GM19468 (cell line): ENCODE measurements at regions not wholly inside any gene's neighbourhood (a gene's known extent, or its start where the extent isn't known, plus 50 kb on each side); places are given as distances from the start of the nearest gene placed in this dataset.

Experiments
- ATAC-seq: cut with Tn5 transposase; IDR thresholded peaks from one replicate; pipeline ENCODE4 v1.9.1; 2021; ENCODE audit warnings: mild to moderate bottlenecking, moderate library complexity, moderate number of reproducible peaks; ENCODE audit not compliant: unreplicated experiment; ENCODE audit errors: extremely low read depth

DNA sequence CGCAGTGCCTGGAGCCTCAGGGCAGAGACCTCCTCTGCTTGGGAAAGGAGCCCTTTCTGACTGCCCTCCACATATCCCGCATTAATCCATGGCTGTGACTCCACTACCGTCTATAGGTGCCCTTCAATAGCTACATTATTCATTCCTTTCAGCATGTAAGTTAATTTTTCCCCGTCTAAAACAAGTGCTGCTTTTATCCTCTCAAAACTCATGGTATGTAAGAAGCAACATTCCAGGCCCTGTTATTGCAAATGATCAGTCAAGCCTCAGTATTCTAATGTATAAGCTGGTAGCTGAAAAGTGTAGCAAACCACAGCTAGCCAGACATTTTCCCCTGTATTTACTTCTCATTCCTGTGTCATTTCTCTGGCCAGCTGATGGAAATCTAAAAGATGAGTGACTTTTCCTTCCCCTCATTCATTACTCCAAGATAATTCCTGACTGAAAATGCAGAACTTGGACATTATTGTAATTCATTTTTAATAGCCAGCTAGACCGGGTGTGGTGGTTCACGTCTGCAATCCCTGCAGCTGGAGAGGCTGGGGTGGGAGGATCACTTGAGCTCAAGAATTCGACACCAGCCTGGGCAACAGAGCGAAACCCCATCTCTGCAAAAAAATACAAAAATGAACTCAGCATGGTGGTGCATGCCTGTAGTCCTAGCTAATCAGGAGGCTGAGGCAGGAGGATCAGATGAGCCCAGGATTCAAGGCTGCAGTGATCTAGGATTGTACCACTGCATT lies 88.5 kb upstream of the SOD1 start:
- ATAC-seq = no peak

GRCh38 chr21:31566611-31567010 lies 92.9 kb upstream of the SOD1 start:
- ATAC-seq = no peak

GRCh38 chr21:31566064-31566463 lies 93.4 kb upstream of the SOD1 start:
- no peak for ATAC-seq

DNA sequence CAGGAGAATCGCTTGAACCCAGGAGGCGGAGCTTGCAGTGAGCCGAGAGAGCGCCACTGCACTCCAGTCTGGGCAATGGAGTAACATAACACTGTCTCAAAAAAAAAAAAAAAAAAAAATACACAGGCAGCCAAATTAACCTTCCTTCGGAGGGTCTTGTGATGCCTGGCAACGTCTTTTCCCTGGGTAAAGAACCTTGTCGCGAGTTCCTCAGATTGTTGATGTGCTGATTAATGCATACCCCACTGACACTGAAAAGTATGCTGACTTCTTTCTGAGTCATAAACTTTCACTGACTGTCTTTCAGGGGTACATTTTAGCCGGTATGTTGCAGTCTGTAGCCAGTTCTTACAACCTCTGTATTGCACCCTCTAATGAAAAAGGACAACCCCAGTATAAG lies 95.1 kb upstream of the SOD1 start:
- no peak for ATAC-seq

- no peak for ATAC-seq
Measured at GRCh38 chr21:31560479-31560878, 99.0 kb upstream of the SOD1 start.

- ATAC-seq = peak; percentile 74
Measured at GRCh38 chr21:31559368-31560119, 99.9 kb upstream of the SOD1 start.

GRCh38 chr21:31558962-31559367 lies 100.5 kb upstream of the SOD1 start:
- ATAC-seq = peak; percentile 82

- no peak for ATAC-seq
Measured at GRCh38 chr21:31558189-31558961, 101.1 kb upstream of the SOD1 start.

DNA sequence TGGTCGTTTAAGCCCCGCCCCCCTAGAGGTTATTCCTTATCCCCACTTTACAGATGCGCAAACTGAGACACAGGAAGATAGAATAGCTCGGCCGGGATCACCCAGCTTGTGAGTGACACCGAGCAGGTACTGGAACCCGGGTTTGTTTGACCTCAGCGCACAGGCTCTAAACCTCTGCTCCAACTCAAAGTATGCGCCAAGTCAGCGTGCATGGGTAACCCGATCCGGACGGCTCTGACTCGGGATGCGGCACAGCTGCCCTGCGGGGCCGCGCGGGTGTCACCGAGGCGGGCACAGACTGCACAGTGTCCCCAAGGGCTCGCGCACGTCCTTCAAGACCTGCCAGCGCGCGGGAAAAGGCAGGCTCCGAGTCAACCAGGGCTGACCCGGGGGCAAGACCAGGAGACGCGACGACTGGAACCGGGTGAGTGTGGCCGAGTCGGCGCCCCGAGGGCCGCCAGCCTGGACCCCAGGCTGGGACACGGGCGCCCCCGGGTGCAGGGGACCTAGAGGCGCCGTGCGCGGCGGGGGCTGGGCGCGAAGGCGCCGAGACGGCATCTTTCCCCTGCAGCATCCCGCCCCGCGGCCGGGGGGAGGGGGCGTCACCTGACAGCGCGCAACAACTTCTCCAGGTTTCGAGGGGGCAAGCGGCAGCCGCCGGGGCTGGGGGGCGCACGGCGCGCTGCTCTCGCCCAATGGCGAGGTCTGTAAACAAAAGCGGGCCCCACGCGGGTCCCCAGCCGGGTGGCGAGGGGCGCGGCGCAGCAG lies 101.9 kb upstream of the SOD1 start:
- ATAC-seq = no peak

GRCh38 chr21:31556662-31557061 lies 102.8 kb upstream of the SOD1 start:
- ATAC-seq = no peak

DNA sequence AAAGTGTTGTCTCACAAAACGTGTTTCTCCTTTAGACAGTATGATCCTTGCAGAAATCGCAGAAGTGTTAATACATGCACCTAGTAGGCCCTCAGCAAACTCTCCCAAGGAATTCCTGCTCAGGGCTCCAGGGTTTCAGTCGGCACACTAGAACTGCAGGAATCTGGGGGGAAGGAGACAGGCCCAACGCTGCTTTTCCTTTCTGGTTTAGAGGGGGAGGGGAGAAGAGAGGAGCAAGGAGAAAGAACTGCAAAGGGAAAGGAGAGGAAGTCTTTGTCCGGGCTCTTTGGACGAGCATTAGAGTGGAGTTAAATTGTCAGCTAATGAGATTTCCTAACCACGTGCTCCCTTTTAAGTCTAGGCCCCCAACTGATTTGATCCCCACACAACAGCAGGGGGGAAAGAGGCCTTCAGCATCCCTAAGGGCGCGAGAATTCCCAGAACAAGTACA lies 103.7 kb upstream of the SOD1 start:
- no peak for ATAC-seq

DNA sequence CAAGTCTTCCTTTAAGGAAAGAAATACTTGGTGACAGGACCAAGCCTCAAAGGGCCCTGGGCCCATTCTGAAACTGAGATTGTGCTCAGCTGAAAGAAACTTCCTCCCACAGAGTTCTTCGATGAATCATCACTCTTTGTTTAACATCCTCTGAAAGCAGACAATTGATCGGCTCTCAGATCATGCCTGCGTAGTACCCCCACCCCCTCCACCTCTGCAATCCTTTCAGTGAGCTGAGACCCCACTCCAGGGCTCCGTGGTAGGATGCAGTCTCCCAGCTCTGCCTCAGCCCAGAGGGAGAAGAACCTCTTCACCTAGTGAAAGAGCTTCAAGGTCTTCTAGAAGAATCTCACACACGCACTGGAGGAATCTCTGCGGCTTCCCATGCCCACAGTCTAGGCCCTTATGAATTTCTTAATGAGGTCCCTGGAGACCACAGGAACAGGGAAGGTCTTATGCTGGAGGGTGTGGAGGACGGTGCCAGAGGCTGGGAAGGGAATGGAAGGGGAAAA lies 104.9 kb upstream of the SOD1 start:
- no peak for ATAC-seq

DNA sequence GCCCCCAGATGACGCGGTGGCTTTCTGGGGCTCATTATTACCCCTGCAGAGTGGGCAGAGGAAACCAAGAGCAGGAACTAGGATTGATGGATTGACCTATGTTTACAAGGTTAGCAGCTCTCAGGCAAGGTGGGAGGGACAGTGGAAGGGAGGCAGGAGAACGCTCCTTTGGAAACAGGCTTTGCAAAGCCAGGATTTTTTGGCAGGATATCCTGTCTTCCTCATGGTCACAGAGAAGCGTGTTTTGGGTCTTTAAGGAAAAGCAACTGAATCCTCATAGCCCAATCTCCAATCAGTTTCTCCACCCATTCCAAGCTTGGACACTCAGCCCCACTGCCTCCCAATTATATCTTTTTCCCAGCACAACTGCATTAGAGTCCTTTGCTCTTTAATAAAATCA lies 105.6 kb upstream of the SOD1 start:
- ATAC-seq = no peak

- no peak for ATAC-seq
Measured at GRCh38 chr21:31553461-31553860, 106.0 kb upstream of the SOD1 start.

GRCh38 chr21:31552826-31553225 lies 106.7 kb upstream of the SOD1 start:
- no peak for ATAC-seq

DNA sequence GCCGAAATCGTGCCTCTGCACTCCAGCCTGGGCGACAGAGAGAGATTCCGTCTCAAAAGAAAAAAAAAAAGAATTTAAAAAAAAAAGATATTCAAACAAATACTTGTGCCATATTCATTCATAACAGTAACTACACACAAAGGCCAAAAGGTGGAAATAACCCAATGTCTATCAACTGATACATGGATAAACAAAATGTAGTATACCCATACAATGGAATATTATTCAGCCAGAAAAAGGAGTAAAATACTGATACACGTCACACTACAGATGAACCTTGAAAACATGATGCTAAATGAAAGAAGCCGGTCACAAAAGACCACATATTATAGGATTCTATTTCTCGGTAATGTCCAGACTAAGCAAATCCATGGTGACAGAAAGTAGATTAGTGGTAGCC lies 109.4 kb upstream of the SOD1 start:
- ATAC-seq = no peak

DNA sequence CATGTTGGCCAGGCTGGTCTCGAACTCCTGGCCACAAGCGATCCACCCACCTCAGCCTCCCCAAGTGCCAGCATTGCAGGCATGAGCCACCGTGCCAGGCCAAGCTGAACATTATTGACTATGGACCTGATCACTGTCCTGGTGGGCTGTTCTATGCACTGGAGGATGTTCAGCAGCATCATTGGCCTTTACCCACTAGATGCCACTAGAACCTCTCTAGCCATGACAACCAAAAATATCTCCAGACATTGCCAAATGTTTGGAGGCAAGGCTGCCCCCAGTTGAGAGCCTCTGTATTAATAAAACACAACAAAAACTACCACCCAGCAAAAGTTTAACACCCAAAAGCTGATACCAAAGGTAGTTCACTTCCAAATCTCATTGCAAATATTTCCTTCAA lies 110.8 kb upstream of the SOD1 start:
- no peak for ATAC-seq

DNA sequence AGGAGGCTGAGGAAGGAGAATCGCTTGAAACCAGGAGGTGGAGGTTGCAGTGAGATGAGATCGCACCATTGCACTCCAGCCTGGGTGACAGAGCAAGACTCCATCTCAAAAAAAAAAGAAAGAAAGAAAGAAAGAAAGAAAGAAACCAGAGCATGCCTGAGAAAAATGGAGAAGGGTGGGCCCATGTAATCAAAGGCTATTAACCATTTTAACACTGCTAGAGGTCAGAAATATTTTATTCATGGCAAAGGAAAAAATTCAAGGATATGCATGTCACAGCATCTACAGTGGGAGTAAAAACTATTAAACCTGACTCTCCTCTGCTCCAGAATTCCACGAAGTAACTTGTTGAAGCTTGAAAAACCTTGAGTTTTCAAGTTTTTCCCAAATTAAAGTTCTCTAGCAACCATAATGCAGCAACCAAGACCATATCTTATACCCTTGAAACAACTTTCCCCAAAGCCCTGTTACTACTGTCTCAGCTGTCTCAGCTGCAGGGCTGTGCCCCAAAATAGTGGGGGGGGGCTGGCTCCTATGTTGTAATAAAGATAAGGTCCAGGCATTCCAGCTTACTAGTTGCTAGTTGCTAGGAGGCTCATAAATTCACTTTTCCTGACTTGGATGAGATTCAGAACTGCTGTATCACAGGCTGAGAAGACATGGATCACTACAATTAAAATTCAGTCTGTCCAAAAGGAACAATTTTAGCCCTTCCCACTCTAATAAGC lies 112.9 kb upstream of the SOD1 start:
- ATAC-seq = no peak

DNA sequence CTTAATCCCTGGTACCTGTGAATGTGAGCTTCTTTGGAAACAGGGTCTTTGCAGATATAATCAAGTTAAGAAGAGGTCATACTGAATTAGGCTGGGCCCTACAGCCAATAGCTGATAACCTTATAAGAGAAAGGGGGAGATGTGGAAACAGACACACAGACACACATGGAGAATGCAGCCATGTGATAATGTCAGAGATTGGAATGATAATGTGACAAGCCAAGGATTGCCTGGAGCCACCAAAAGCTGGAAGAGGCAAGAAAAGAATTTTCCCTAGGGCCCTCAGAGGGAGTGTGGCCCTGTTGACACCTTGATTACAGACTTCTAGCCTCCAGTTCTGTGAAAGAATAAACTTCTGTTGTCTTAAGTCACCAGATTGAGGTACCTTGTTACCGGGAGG lies 114.5 kb upstream of the SOD1 start:
- no peak for ATAC-seq
